ENCODE measurements at regions not wholly inside any gene's neighbourhood (a gene's known extent, or its start where the extent isn't known, plus 50 kb on each side); places are given as distances from the start of the nearest gene placed in this dataset.

GRCh38 chr11:91209306-91209705 lies 986.5 kb upstream of the CHORDC1 start:
- TF ChIP-seq CTCF (IDR thresholded peaks at IDR 0.05) (no peak), POLR2A (IDR thresholded peaks at IDR 0.05) (no peak), POLR2AphosphoS5 (IDR thresholded peaks at IDR 0.05) (no peak), EP300 (IDR thresholded peaks at IDR 0.05) (no peak)
